ENCODE measurements at regions not wholly inside any gene's neighbourhood (a gene's known extent, or its start where the extent isn't known, plus 50 kb on each side); places are given as distances from the start of the nearest gene placed in this dataset.

GRCh38 chr20:48359692-48360341, 468.0 kb downstream of the PREX1 start (continued):
- no peak for TF ChIP-seq SP1 (IDR thresholded peaks at IDR 0.05)
- TF ChIP-seq SP1 (CRISPR knock-in tag; IDR thresholded peaks at IDR 0.05) = peak; percentile 35; the same call in 1 of the 2 replicates
- TF ChIP-seq ZNF891 (CRISPR knock-in tag; IDR thresholded peaks at IDR 0.05) = no peak
- TF ChIP-seq ATF2 (CRISPR knock-in tag; IDR thresholded peaks at IDR 0.05) = 0 out of 2 replicates have a peak, but pooled peaks have one; percentile 20
- TF ChIP-seq ATAD3A (CRISPR knock-in tag; IDR thresholded peaks at IDR 0.05) = no peak; the same call in 1 of the 2 replicates
- peak; percentile 45 for TF ChIP-seq PATZ1 (CRISPR knock-in tag; IDR thresholded peaks at IDR 0.05)
- TF ChIP-seq AFF4 (CRISPR knock-in tag; IDR thresholded peaks at IDR 0.05) = no peak
- TF ChIP-seq NR2F1 (CRISPR knock-in tag; IDR thresholded peaks at IDR 0.05) = 0 out of 4 replicates have a peak, but pooled peaks of 1 of the 2 experiments have one; percentile 19
- 0 out of 2 replicates have a peak, but pooled peaks have one; percentile 12 for TF ChIP-seq NR0B2 (CRISPR knock-in tag; IDR thresholded peaks at IDR 0.05)
- TF ChIP-seq ATF7-NPFF (CRISPR knock-in tag; IDR thresholded peaks at IDR 0.05; ENCODE audit: low read depth) = no peak
- TF ChIP-seq ZNF44 (CRISPR knock-in tag; IDR thresholded peaks at IDR 0.05) = no peak
- no peak for TF ChIP-seq ZNF777 (CRISPR knock-in tag; IDR thresholded peaks at IDR 0.05)
- TF ChIP-seq CBX1 (IDR thresholded peaks at IDR 0.05; ENCODE audit: low read depth) = no peak
- TF ChIP-seq ZNF691 (CRISPR knock-in tag; IDR thresholded peaks at IDR 0.05; ENCODE audit: borderline replicate concordance, low read depth) = peak; percentile 34; the same call in 1 of the 2 replicates
- TF ChIP-seq FOXP4 (CRISPR knock-in tag; IDR thresholded peaks at IDR 0.05) = no peak
- TF ChIP-seq ZNF615 (CRISPR knock-in tag; IDR thresholded peaks at IDR 0.05; ENCODE audit: borderline replicate concordance) = no peak
- TF ChIP-seq MIER3 (CRISPR knock-in tag; IDR thresholded peaks at IDR 0.05; ENCODE audit: borderline replicate concordance) = no peak
- TF ChIP-seq GATAD2A (CRISPR knock-in tag; IDR thresholded peaks at IDR 0.05) = 0 out of 2 replicates have a peak, but pooled peaks have one; percentile 26
- TF ChIP-seq CAMTA2 (CRISPR knock-in tag; IDR thresholded peaks at IDR 0.05; ENCODE audit: borderline replicate concordance) = no peak
